Right lobe of liver (tissue), 6 donors: ENCODE measurements at regions not wholly inside any gene's neighbourhood (a gene's known extent, or its start where the extent isn't known, plus 50 kb on each side); places are given as distances from the start of the nearest gene placed in this dataset.

Source experiments
- ATAC-seq, 4 donors: fragments of 200-7000 bp; cut with Tn5 transposase; one replicate each; pipeline ENCODE4 v1.9.1; 2020; ENCODE audit warnings: mild to moderate bottlenecking in 4 of 4, moderate library complexity in 4 of 4
- DNase-seq, 3 donors: peaks; one replicate each; pipeline ENCODE4 v3.0.0-alpha.2; 2020
- H3K27ac ChIP-seq, 3 donors: fragments of 200-600 bp; one replicate each; pipeline ENCODE4 v1.8.0; 2022
- H3K27me3 ChIP-seq, 2 donors: fragments of 200-600 bp; one replicate each; pipeline ENCODE4 v1.8.0; 2022
- H3K36me3 ChIP-seq, 4 donors: fragments of 200-600 bp; sonication (generic) in 1 of 4; one replicate each; pipeline versions ENCODE4 v1.5.1 to v1.8.0; 2017 to 2022; ENCODE audit warnings: control low read depth in 1 of 4
- H3K4me1 ChIP-seq, 4 donors: fragments of 200-600 bp; sonication (generic) in 1 of 4; one replicate each; pipeline versions ENCODE4 v1.5.1 to v1.8.0; 2017 to 2022; ENCODE audit warnings: control low read depth in 1 of 4
- H3K4me3 ChIP-seq, 3 donors: fragments of 200-600 bp; one replicate each; pipeline ENCODE4 v1.8.0; 2022
- H3K9me3 ChIP-seq, 4 donors: fragments of 200-600 bp; sonication (generic) in 1 of 4; one replicate each; pipeline versions ENCODE4 v1.5.1 to v1.8.0; 2017 to 2022; ENCODE audit warnings: control low read depth in 1 of 4
- POLR2A ChIP-seq: fragments of 450-650 bp; IDR thresholded peaks from one replicate; pipeline ENCODE4 v1.6.1; 2017; ENCODE audit warnings: antibody characterized with exemption, mild to moderate bottlenecking
- WGBS: methylation state at CpG from one replicate; pipeline ENCODE4 v1.1.6; 2018; ENCODE audit warnings: low coverage, low lambda C conversion rate; ENCODE audit not compliant: insufficient coverage; ENCODE audit errors: missing lambda C conversion rate; 5-methylcytosine and 5-hydroxymethylcytosine counted together
- intact Hi-C, 2 donors: fragments of 100-400 bp; cut with DNase I; formaldehyde crosslinking; loops; one replicate each; pipeline versions ENCODE4 v1.11.2 to v1.14.1; 2022
- TF ChIP-seq, protein P1 (sequence below), 4 donors: fragments of 200-600 bp in 3 of 4; fragments of 450-650 bp in 1 of 4; IDR thresholded peaks; one replicate each; pipeline versions ENCODE4 v1.5.1 to v1.8.0; 2016 to 2022; ENCODE audit warnings: antibody characterized with exemption in 4 of 4, mild to moderate bottlenecking in 2 of 4
- donor health status: DM: no; HTN: yes; CAD: no.
- donor health status: DM: no; HTN: no; CAD: no.
- donor health status: DM: no; HTN: no; CAD: no.
- donor health status: DM: no; HTN: yes; CAD: no.
- donor health status: DM: no; HTN: yes; CAD: no.

DNA sequence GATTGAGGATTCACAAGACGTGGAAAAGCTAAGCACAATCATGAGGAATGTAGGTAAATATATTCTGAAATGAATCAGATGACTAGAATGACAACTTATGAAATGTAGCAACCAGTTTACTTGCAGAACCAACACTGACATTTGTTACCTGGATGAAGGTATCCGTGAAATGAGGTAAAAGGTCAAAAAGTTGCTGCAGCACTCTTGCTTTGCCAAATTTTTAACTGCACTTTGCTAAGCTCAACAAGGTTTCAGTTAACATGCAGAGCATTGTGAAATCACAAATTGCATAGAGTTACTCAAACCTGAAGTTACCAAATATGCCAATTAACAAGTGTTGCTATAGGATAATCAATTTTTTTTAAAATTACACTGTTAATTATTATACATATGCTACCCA is 1280.1 kb downstream of the KCNT2 start:
- no peaks in the 10 kb centered on the region for H3K36me3 ChIP-seq
- no peaks in the 10 kb centered on the region for H3K27me3 ChIP-seq
- H3K27ac ChIP-seq: peak overlapping the region in 1 of 3 donors; percentile 55
- peak in 1 of 3 donors; percentile 47 for DNase-seq
- peak; percentile 92 to 97 (median 97) for ATAC-seq
- TF ChIP-seq POLR2A: no peak
- TF ChIP-seq, protein P1, sequence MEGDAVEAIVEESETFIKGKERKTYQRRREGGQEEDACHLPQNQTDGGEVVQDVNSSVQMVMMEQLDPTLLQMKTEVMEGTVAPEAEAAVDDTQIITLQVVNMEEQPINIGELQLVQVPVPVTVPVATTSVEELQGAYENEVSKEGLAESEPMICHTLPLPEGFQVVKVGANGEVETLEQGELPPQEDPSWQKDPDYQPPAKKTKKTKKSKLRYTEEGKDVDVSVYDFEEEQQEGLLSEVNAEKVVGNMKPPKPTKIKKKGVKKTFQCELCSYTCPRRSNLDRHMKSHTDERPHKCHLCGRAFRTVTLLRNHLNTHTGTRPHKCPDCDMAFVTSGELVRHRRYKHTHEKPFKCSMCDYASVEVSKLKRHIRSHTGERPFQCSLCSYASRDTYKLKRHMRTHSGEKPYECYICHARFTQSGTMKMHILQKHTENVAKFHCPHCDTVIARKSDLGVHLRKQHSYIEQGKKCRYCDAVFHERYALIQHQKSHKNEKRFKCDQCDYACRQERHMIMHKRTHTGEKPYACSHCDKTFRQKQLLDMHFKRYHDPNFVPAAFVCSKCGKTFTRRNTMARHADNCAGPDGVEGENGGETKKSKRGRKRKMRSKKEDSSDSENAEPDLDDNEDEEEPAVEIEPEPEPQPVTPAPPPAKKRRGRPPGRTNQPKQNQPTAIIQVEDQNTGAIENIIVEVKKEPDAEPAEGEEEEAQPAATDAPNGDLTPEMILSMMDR (IDR thresholded peaks at IDR 0.05): no peak
- H3K4me1 ChIP-seq: peaks cover 0 to 8% (median 3%) of the 10 kb centered on the region in 4 donors
- intact Hi-C loops: no loop called here
- 15% methylated on average over 2 of the region's 2 CpGs for WGBS
- H3K9me3 ChIP-seq: no peaks in the 10 kb centered on the region
- no peak overlapping the region for H3K4me3 ChIP-seq

DNA sequence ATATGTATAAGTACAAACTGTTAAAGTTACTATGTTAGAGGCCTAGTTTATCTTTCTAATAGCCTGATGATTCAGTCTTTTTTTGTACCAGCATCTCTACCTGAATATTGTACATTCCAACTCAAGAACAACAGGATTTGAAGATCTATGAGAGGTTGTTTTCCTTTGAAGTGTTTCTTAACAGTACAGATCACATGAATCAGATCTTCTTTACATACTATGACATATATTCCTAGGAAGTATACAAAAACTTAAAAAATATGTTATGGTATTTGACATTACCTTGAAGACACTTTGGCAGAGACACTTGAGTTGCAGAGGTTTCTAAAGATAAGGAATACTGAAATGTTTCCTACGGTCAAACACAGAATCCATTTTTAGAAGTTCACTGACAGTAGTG is 1280.9 kb downstream of the KCNT2 start:
- Histone ChIP-seq H3K27ac (peak overlapping the region in 1 of 3 donors; percentile 55), H3K4me3 (no peak overlapping the region), H3K9me3 (no peaks in the 10 kb centered on the region), H3K27me3 (no peaks in the 10 kb centered on the region), H3K4me1 (peaks cover 0 to 8% (median 3%) of the 10 kb centered on the region in 4 donors), H3K36me3 (no peaks in the 10 kb centered on the region)
- TF ChIP-seq, protein P1 (IDR thresholded peaks at IDR 0.05): no peak
- no peak for TF ChIP-seq POLR2A
- WGBS: 64% methylated on average over 1 of the region's 1 CpG
- ATAC-seq (no peak), DNase-seq (no peak)
- intact Hi-C loops: no loop called here

DNA sequence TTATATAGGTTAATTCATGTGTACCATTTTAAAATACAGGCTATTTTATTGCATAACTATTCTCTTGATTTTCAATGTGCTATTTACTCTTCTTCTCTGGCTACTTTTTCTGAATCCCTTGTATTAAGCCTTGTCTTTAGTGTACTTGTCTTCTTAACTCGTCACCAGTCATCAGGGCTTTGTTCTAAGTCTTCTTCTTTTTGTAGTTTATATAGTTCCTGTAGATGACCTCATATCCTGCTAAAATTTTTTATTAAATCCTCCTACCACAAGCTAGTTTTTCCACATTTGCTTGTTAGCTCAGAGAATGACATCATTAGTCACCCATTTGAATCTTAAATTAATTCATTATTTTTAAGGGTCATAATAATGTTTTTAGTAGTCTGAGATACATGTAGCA is 1281.9 kb downstream of the KCNT2 start:
- Histone ChIP-seq H3K4me3 (no peak overlapping the region), H3K9me3 (no peaks in the 10 kb centered on the region), H3K27ac (no peak overlapping the region), H3K4me1 (peaks cover 0 to 8% (median 3%) of the 10 kb centered on the region in 4 donors), H3K36me3 (no peaks in the 10 kb centered on the region), H3K27me3 (no peaks in the 10 kb centered on the region)
- no peak for DNase-seq
- intact Hi-C loops: no loop called here
- WGBS: 86% methylated on average over 1 of the region's 1 CpG
- no peak for TF ChIP-seq POLR2A
- no peak for ATAC-seq

DNA sequence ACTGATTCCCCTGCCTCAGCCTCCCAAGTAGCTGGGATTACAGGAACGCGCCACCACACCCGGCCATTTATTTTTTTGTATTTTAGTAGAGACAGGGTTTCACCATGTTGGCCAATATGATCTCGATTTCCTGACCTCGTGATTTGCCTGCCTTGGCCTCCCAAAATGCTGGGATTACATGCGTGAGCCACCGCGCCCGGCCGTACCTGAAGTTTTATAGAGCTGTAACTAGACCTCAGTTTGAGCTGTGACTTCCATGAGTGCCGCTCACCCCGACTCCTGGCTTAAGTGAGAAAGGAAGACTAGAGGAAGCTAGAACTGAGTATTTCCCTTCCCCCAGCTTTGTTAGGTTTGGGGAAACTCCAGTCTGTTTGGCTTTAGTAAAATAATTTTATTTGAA is 1283.1 kb downstream of the KCNT2 start:
- no peak for ATAC-seq
- TF ChIP-seq POLR2A: no peak
- TF ChIP-seq, protein P1 (IDR thresholded peaks at IDR 0.05): no peak
- Histone ChIP-seq H3K27ac (no peak overlapping the region), H3K4me1 (peaks cover 0 to 8% (median 3%) of the 10 kb centered on the region in 4 donors), H3K4me3 (no peak overlapping the region), H3K27me3 (no peaks in the 10 kb centered on the region), H3K36me3 (no peaks in the 10 kb centered on the region), H3K9me3 (no peaks in the 10 kb centered on the region)
- DNase-seq: no peak
- 94% methylated on average over 12 of the region's 12 CpGs for WGBS
- intact Hi-C loops: no loop called here

DNA sequence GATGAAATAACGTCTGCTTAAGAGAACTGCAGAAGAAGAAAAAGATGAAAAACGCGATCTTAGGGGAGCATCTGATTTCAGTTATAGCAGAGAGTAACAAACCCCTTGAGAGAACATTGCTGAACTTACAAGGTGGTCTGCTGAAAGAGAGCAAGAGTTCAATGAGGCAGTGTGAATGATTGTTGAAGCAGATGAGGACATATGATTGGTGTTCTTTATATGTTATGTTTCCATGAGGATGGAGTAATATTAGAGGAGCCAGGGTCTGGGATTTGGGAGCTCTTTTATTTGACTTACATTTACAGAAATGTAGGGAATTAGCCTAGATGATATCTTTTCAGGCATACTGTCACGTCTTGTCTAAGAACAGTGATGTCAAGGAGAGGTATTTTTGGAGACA is 1302.0 kb downstream of the KCNT2 start:
- Histone ChIP-seq H3K36me3 (no peaks in the 10 kb centered on the region), H3K4me3 (no peak overlapping the region), H3K27ac (no peak overlapping the region), H3K4me1 (no peaks in the 10 kb centered on the region), H3K27me3 (no peaks in the 10 kb centered on the region), H3K9me3 (no peaks in the 10 kb centered on the region)
- WGBS: 55% methylated on average over 4 of the region's 4 CpGs
- no peak for DNase-seq
- intact Hi-C loops: no loop called here
- no peak for TF ChIP-seq POLR2A
- TF ChIP-seq, protein P1 (IDR thresholded peaks at IDR 0.05): no peak
- no peak for ATAC-seq
